ENCODE measurements at regions not wholly inside any gene's neighbourhood (a gene's known extent, or its start where the extent isn't known, plus 50 kb on each side); places are given as distances from the start of the nearest gene placed in this dataset.

DNA sequence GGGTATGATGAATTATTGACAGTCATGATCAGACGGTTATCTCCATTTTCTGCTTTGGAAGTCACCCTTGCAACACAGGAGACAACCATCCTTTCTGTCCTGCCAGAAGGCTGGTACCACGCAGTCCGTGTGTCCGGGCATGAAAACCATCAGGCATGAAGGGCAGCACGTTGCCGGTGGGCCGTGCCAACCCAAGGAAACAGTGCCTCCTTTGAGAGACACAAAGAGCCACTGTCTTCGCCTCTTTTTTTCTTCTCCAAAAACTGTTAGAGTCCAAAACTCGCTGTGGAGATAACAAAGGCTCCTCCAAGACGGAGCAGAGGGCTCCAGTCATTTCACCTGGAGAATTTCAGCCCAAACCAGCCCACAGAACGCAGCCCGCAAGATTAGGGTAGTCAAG, 60.4 kb upstream of the ARHGAP21 start:
- no peak for TF ChIP-seq CTCF (conservative IDR thresholded peaks at IDR 0.05; ENCODE audit: low read length)
- no peak for TF ChIP-seq EZH2phosphoT487 (IDR thresholded peaks at IDR 0.05; ENCODE audit: borderline replicate concordance, low read depth, low read length)
